Tibial artery (tissue), 4 donors: ENCODE measurements at regions not wholly inside any gene's neighbourhood (a gene's known extent, or its start where the extent isn't known, plus 50 kb on each side); places are given as distances from the start of the nearest gene placed in this dataset.
A peak's percentile ranks its signal among the peaks of the same experiment; 100 is the strongest.

Experiments
- DNase-seq, 2 donors: peaks; one replicate each; pipeline ENCODE4 v3.0.0-alpha.2; 2019
- H3K27ac ChIP-seq, 2 donors: fragments of 200-600 bp; sonication (generic) in 1 of 2; 1 replicate in 1 of 2; 2 replicates in 1 of 2; pipeline ENCODE4 v1.5.1; 2018 to 2019; ENCODE audit warnings: mild to moderate bottlenecking in 1 of 2
- H3K27me3 ChIP-seq, 2 donors: fragments of 200-600 bp; sonication (generic) in 1 of 2; one replicate each; pipeline versions ENCODE4 v1.5.1 to v1.6.0; 2016 to 2019
- H3K36me3 ChIP-seq, 3 donors: fragments of 200-600 bp; sonication (generic) in 2 of 3; one replicate each; pipeline ENCODE4 v1.5.1; 2016 to 2019; ENCODE audit warnings: mild to moderate bottlenecking in 2 of 3
- H3K4me1 ChIP-seq, 4 donors: fragments of 200-600 bp; sonication (generic) in 2 of 4; 1 replicate in 3 of 4; 2 replicates in 1 of 4; pipeline ENCODE4 v1.5.1; 2016 to 2019
- H3K4me3 ChIP-seq, 2 donors: fragments of 200-600 bp; sonication (generic) in 1 of 2; 1 replicate in 1 of 2; 2 replicates in 1 of 2; pipeline ENCODE4 v1.5.1; 2018 to 2019; ENCODE audit warnings: mild to moderate bottlenecking in 2 of 2
- H3K9me3 ChIP-seq, 3 donors: fragments of 200-600 bp; sonication (generic) in 1 of 3; one replicate each; pipeline ENCODE4 v1.5.1; 2016 to 2019
- CTCF ChIP-seq, 2 experiments: fragments of 200-600 bp in 1 of 2; fragments of 450-650 bp in 1 of 2; IDR thresholded peaks; one replicate each; pipeline ENCODE4 v1.5.1; 2017 to 2019; ENCODE audit warnings: antibody characterized with exemption in 2 of 2, mild to moderate bottlenecking in 1 of 2, moderate library complexity in 1 of 2
- intact Hi-C: fragments of 100-400 bp; cut with DNase I; formaldehyde crosslinking; loops from one replicate; pipeline ENCODE4 v1.15.0; 2023; ENCODE audit warnings: low total_unique reads

GRCh38 chr7:42834676-42835075, 77.2 kb downstream of the C7orf25 start:
- no peak for TF ChIP-seq CTCF (IDR thresholded peaks at IDR 0.05)
- Histone ChIP-seq H3K9me3 (no peaks in the 10 kb centered on the region), H3K4me3 (no peak overlapping the region), H3K4me1 (peaks cover 0 to 11% (median 10%) of the 10 kb centered on the region in 4 donors), H3K27me3 (no peaks in the 10 kb centered on the region), H3K36me3 (no peaks in the 10 kb centered on the region), H3K27ac (no peak overlapping the region)
- intact Hi-C loops = loop anchor here (5.0 kb wide), 1 partner anchor 857 kb away; no protein-coding TSS in a partner anchor
- no peak for DNase-seq

GRCh38 chr7:42833411-42833810, 78.5 kb downstream of the C7orf25 start:
- no peak overlapping the region for H3K4me3 ChIP-seq
- H3K36me3 ChIP-seq = no peaks in the 10 kb centered on the region
- DNase-seq = no peak
- H3K27me3 ChIP-seq = no peaks in the 10 kb centered on the region
- intact Hi-C loops = loop anchor here (5.0 kb wide), 1 partner anchor 856 kb away; no protein-coding TSS in a partner anchor
- no peak overlapping the region for H3K27ac ChIP-seq
- peaks cover 0 to 11% (median 10%) of the 10 kb centered on the region in 4 donors for H3K4me1 ChIP-seq
- no peaks in the 10 kb centered on the region for H3K9me3 ChIP-seq
- no peak for TF ChIP-seq CTCF (IDR thresholded peaks at IDR 0.05)

GRCh38 chr7:42832667-42833066, 79.2 kb downstream of the C7orf25 start:
- no peak for TF ChIP-seq CTCF (IDR thresholded peaks at IDR 0.05)
- no peaks in the 10 kb centered on the region for H3K9me3 ChIP-seq
- intact Hi-C loops = loop anchor here (5.0 kb wide), 1 partner anchor 855 kb away; no protein-coding TSS in a partner anchor
- no peak for DNase-seq
- no peak overlapping the region for H3K4me3 ChIP-seq
- H3K4me1 ChIP-seq = peaks cover 0 to 11% (median 10%) of the 10 kb centered on the region in 4 donors
- H3K36me3 ChIP-seq = no peaks in the 10 kb centered on the region
- no peak overlapping the region for H3K27ac ChIP-seq
- H3K27me3 ChIP-seq = no peaks in the 10 kb centered on the region

GRCh38 chr7:42831718-42832522, 80.0 kb downstream of the C7orf25 start:
- peak in 1 of 2 donors; percentile 25 for DNase-seq
- no peaks in the 10 kb centered on the region for H3K36me3 ChIP-seq
- no peaks in the 10 kb centered on the region for H3K27me3 ChIP-seq
- H3K4me3 ChIP-seq = no peak overlapping the region
- peaks cover 0 to 11% (median 10%) of the 10 kb centered on the region in 4 donors for H3K4me1 ChIP-seq
- H3K27ac ChIP-seq = no peak overlapping the region
- H3K9me3 ChIP-seq = no peaks in the 10 kb centered on the region
- intact Hi-C loops = loop anchor here (5.0 kb wide), 1 partner anchor 855 kb away; no protein-coding TSS in a partner anchor
- TF ChIP-seq CTCF (IDR thresholded peaks at IDR 0.05) = peak; percentile 60 to 61

GRCh38 chr7:42831006-42831717, 80.7 kb downstream of the C7orf25 start:
- Histone ChIP-seq H3K4me1 (peaks cover 0 to 11% (median 10%) of the 10 kb centered on the region in 4 donors), H3K27me3 (no peaks in the 10 kb centered on the region), H3K36me3 (no peaks in the 10 kb centered on the region), H3K27ac (no peak overlapping the region), H3K9me3 (no peaks in the 10 kb centered on the region), H3K4me3 (no peak overlapping the region)
- no peak for DNase-seq
- intact Hi-C loops = loop anchor here (5.0 kb wide), 1 partner anchor 854 kb away; no protein-coding TSS in a partner anchor
- no peak for TF ChIP-seq CTCF (IDR thresholded peaks at IDR 0.05)
